GM23338 (cell line): ENCODE measurements at regions not wholly inside any gene's neighbourhood (a gene's known extent, or its start where the extent isn't known, plus 50 kb on each side); places are given as distances from the start of the nearest gene placed in this dataset.

Experiments
- EZH2 ChIP-seq: fragments of 200-600 bp; sonication (generic); IDR thresholded peaks from one replicate; pipeline ENCODE4 v1.8.0; 2017; ENCODE audit warnings: antibody characterized with exemption, mild to moderate bottlenecking, low read depth; ENCODE audit not compliant: unreplicated experiment
- EZH2phosphoT487 ChIP-seq: fragments of 200-600 bp; sonication (generic); IDR thresholded peaks from one replicate; pipeline ENCODE4 v1.8.1; 2018; ENCODE audit warnings: antibody characterized with exemption; ENCODE audit not compliant: unreplicated experiment
- POLR2AphosphoS5 ChIP-seq: IDR thresholded peaks from 2 replicates; pipeline ENCODE4 v1.6.1; 2016; ENCODE audit warnings: antibody characterized with exemption, low read depth
- ZNF331 ChIP-seq: fragments of 250-450 bp; sonication (Bioruptor Pico); IDR thresholded peaks from 2 replicates; pipeline ENCODE4 v1.5.0; 2020; ENCODE audit warnings: low read depth, mild to moderate bottlenecking, moderate library complexity
- TF ChIP-seq, protein P1 (sequence below), 2 experiments: fragments of 200-600 bp in 1 of 2; sonication (generic) in 1 of 2; conservative IDR thresholded peaks; 2 replicates each; pipeline versions ENCODE4 v1.5.1 to v1.6.1; 2016 to 2017; ENCODE audit warnings: antibody characterized with exemption in 2 of 2, low read depth in 2 of 2, mild to moderate bottlenecking in 2 of 2, moderate library complexity in 1 of 2
- TF ChIP-seq, protein P2 (sequence below): IDR thresholded peaks from one replicate; pipeline ENCODE4 v1.6.1; 2018; ENCODE audit warnings: antibody characterized with exemption; ENCODE audit not compliant: unreplicated experiment

DNA sequence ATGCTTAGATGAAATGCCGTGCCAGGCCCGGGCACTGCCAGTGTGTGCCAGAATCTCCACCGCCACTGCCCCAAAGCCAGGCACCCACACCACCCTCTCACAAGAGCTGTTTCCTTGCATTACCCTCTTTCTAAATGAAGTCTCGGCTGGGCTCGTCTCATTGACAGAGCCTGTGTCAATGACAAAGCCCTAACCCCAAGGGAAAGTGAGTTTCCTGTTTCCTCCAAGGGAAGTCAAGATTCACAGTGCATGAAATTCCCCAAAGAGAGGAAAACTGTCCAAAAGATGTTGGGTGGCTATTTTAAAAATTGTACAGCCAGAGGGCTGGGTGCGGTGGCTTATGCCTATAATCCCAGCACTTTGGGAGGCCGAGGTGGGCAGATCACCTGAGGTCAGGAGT, 75.4 kb upstream of the AKAP12 start:
- TF ChIP-seq, protein P1, sequence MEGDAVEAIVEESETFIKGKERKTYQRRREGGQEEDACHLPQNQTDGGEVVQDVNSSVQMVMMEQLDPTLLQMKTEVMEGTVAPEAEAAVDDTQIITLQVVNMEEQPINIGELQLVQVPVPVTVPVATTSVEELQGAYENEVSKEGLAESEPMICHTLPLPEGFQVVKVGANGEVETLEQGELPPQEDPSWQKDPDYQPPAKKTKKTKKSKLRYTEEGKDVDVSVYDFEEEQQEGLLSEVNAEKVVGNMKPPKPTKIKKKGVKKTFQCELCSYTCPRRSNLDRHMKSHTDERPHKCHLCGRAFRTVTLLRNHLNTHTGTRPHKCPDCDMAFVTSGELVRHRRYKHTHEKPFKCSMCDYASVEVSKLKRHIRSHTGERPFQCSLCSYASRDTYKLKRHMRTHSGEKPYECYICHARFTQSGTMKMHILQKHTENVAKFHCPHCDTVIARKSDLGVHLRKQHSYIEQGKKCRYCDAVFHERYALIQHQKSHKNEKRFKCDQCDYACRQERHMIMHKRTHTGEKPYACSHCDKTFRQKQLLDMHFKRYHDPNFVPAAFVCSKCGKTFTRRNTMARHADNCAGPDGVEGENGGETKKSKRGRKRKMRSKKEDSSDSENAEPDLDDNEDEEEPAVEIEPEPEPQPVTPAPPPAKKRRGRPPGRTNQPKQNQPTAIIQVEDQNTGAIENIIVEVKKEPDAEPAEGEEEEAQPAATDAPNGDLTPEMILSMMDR (conservative IDR thresholded peaks at IDR 0.05; ENCODE audit: low read depth in 2 of 2) = no peak
- TF ChIP-seq ZNF331 (CRISPR knock-in tag) (no peak), EZH2phosphoT487 (no peak), EZH2 (no peak), POLR2AphosphoS5 (no peak)
- TF ChIP-seq, protein P2, sequence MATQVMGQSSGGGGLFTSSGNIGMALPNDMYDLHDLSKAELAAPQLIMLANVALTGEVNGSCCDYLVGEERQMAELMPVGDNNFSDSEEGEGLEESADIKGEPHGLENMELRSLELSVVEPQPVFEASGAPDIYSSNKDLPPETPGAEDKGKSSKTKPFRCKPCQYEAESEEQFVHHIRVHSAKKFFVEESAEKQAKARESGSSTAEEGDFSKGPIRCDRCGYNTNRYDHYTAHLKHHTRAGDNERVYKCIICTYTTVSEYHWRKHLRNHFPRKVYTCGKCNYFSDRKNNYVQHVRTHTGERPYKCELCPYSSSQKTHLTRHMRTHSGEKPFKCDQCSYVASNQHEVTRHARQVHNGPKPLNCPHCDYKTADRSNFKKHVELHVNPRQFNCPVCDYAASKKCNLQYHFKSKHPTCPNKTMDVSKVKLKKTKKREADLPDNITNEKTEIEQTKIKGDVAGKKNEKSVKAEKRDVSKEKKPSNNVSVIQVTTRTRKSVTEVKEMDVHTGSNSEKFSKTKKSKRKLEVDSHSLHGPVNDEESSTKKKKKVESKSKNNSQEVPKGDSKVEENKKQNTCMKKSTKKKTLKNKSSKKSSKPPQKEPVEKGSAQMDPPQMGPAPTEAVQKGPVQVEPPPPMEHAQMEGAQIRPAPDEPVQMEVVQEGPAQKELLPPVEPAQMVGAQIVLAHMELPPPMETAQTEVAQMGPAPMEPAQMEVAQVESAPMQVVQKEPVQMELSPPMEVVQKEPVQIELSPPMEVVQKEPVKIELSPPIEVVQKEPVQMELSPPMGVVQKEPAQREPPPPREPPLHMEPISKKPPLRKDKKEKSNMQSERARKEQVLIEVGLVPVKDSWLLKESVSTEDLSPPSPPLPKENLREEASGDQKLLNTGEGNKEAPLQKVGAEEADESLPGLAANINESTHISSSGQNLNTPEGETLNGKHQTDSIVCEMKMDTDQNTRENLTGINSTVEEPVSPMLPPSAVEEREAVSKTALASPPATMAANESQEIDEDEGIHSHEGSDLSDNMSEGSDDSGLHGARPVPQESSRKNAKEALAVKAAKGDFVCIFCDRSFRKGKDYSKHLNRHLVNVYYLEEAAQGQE = no peak
